Spleen (tissue), 7 donors: ENCODE measurements at regions not wholly inside any gene's neighbourhood (a gene's known extent, or its start where the extent isn't known, plus 50 kb on each side); places are given as distances from the start of the nearest gene placed in this dataset.

Experiments used
- POLR2AphosphoS5 ChIP-seq, 3 donors: sonication (generic); formaldehyde crosslinking; IDR thresholded peaks; one replicate each; pipeline ENCODE4 v1.5.1; 2017; ENCODE audit warnings: antibody characterized with exemption in 3 of 3
- TF ChIP-seq, protein P1 (sequence below), 11 experiments: fragments of 200-600 bp in 7 of 11; fragments of 450-650 bp in 4 of 11; sonication (generic) in 4 of 11; IDR thresholded peaks in 8 of 11; conservative IDR thresholded peaks in 3 of 11; 1 replicate in 7 of 11; 2 replicates in 4 of 11; pipeline versions ENCODE4 v1.4.0 to v1.8.0; 2016 to 2021; ENCODE audit warnings: antibody characterized with exemption in 11 of 11, inconsistent platforms in 4 of 11, mild to moderate bottlenecking in 1 of 11
- donor health status: DM: no; HTN: no; CAD: no; lungs with moderate emphysema.
- donor health status: DM: no; HTN: no; CAD: no.
- donor health status: DM: no; HTN: no; CAD: no.

DNA sequence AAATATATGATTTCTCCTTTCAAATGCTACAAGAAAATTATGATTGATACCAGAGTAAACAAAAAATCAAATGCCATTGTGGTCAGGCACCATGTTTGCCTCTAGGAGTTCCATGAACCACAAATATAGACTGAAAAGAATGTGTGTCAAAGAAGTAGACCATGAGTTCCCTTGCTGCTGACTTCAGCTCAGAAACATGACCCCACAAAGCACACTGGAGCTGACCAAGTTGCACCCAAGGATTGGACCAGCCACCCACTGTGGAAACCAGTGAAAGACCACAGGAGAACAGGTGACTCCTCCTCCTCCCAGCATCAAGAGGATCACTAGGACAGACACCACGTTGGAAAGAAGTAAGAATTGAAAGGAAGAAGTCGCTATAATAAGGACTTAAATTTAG lies 90.8 kb upstream of the TENT5A start:
- TF ChIP-seq, protein P1, sequence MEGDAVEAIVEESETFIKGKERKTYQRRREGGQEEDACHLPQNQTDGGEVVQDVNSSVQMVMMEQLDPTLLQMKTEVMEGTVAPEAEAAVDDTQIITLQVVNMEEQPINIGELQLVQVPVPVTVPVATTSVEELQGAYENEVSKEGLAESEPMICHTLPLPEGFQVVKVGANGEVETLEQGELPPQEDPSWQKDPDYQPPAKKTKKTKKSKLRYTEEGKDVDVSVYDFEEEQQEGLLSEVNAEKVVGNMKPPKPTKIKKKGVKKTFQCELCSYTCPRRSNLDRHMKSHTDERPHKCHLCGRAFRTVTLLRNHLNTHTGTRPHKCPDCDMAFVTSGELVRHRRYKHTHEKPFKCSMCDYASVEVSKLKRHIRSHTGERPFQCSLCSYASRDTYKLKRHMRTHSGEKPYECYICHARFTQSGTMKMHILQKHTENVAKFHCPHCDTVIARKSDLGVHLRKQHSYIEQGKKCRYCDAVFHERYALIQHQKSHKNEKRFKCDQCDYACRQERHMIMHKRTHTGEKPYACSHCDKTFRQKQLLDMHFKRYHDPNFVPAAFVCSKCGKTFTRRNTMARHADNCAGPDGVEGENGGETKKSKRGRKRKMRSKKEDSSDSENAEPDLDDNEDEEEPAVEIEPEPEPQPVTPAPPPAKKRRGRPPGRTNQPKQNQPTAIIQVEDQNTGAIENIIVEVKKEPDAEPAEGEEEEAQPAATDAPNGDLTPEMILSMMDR (IDR thresholded peaks at IDR 0.05 in 8 of 11, conservative IDR thresholded peaks at IDR 0.05 in 3 of 11), result no peak
- no peak for TF ChIP-seq POLR2AphosphoS5 (IDR thresholded peaks at IDR 0.05)
